B cell (primary cell): ENCODE measurements at regions not wholly inside any gene's neighbourhood (a gene's known extent, or its start where the extent isn't known, plus 50 kb on each side); places are given as distances from the start of the nearest gene placed in this dataset.

Experiments
- CTCF ChIP-seq: fragments of 200-600 bp; IDR thresholded peaks from one replicate; pipeline ENCODE4 v1.8.0; 2022; ENCODE audit warnings: antibody characterized with exemption, mild to moderate bottlenecking
- EZH2 ChIP-seq: IDR thresholded peaks from 2 replicates; pipeline ENCODE4 v1.6.1; 2012; ENCODE audit warnings: borderline replicate concordance, low read depth, mild to moderate bottlenecking, moderate library complexity, low read length; ENCODE audit not compliant: insufficient read depth, poor library complexity, severe bottlenecking

- TF ChIP-seq CTCF (no peak), EZH2 (no peak)
Measured at GRCh38 chr10:124217906-124218804, 124.8 kb upstream of the CHST15 start.
